ENCODE measurements at regions not wholly inside any gene's neighbourhood (a gene's known extent, or its start where the extent isn't known, plus 50 kb on each side); places are given as distances from the start of the nearest gene placed in this dataset.

DNA sequence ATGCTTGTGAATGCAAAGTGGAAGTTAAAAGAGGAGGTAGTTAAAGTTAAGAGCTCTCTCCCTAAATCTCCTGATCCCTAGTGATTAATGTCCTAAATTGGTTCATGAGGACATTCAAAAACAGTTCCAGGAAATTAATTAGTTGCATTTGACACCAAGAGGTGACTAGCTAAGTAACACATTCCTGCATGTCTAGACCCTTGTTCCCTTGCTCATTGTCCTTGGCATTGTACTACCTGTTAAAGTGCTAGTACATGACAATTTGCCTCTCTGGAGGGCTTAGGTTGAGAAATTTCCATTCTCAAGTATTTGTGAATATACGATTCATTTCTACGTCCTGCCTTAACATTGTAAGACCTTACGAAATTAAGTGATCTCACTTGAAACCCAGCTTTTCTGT is 278.6 kb upstream of the CDH10 start:
- Histone ChIP-seq H3K27ac (ENCODE audit: insufficient read depth, low read depth, low read length, poor library complexity, severe bottlenecking) (no peak overlapping the region), H3K4me1 (ENCODE audit: control insufficient read depth, insufficient read depth, low read length) (no peaks in the 10 kb centered on the region), H3K27me3 (ENCODE audit: control insufficient read depth, insufficient read depth, low read length, poor library complexity, severe bottlenecking) (no peaks in the 10 kb centered on the region), H3K4me3 (ENCODE audit: insufficient read depth, low read depth, low read length) (no peak overlapping the region), H3K36me3 (ENCODE audit: control insufficient read depth, insufficient read depth, low read length) (no peaks in the 10 kb centered on the region), H3K9me3 (ENCODE audit: control insufficient read depth, low read length) (no peaks in the 10 kb centered on the region)
- WGBS, 2 experiments, result 90 to 96% methylated on average over 3 of the region's 3 CpGs

DNA sequence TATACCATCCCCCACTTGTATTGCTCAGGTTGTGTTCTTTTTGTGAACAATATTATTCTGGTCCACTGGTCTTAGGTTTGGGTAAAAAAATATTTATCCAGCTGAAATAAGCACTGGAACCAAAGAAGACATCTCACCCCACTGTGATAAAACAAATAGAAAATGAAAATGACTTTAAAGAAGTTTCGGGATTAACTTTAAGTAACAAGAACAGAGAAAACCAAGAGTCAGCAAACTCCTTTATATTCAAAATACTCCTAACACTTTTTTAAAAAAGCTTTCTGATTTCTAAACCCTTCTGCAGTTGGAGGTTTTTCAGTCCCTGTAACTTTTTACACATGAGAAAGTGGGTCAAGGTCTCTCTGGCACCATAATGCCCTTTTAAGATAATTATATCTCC is 273.9 kb upstream of the CDH10 start:
- Histone ChIP-seq H3K4me1 (ENCODE audit: control insufficient read depth, insufficient read depth, low read length) (no peaks in the 10 kb centered on the region), H3K36me3 (ENCODE audit: control insufficient read depth, insufficient read depth, low read length) (no peaks in the 10 kb centered on the region), H3K4me3 (ENCODE audit: insufficient read depth, low read depth, low read length) (no peak overlapping the region), H3K9me3 (ENCODE audit: control insufficient read depth, low read length) (no peaks in the 10 kb centered on the region), H3K27ac (ENCODE audit: insufficient read depth, low read depth, low read length, poor library complexity, severe bottlenecking) (no peak overlapping the region), H3K27me3 (ENCODE audit: control insufficient read depth, insufficient read depth, low read length, poor library complexity, severe bottlenecking) (no peaks in the 10 kb centered on the region)
- WGBS, 2 experiments, result 100% methylated on average over 1 of the region's 1 CpG

DNA sequence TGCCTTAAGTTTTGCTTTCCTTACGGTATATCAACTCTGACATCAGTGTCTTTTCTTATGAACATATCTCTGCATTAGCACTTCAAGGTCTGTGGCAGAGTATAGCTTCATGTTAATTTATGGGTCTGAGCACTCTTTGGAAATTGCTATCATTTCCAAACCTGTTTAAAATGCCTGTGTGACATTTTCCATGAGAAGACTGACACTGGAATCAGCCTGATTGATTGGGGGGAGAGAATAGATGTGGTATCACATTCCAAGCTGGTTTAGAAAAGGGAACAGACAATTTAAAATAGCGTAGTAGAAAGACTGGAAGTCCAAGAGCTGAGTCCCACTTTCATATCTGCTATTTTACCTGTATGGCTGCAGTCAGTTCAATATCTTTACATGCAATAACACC is 272.1 kb upstream of the CDH10 start:
- Histone ChIP-seq H3K36me3 (ENCODE audit: control insufficient read depth, insufficient read depth, low read length) (no peaks in the 10 kb centered on the region), H3K4me3 (ENCODE audit: insufficient read depth, low read depth, low read length) (no peak overlapping the region), H3K27ac (ENCODE audit: insufficient read depth, low read depth, low read length, poor library complexity, severe bottlenecking) (no peak overlapping the region), H3K9me3 (ENCODE audit: control insufficient read depth, low read length) (no peaks in the 10 kb centered on the region), H3K27me3 (ENCODE audit: control insufficient read depth, insufficient read depth, low read length, poor library complexity, severe bottlenecking) (no peaks in the 10 kb centered on the region), H3K4me1 (ENCODE audit: control insufficient read depth, insufficient read depth, low read length) (no peaks in the 10 kb centered on the region)
- 93% methylated on average over 2 of the region's 2 CpGs for WGBS, 2 experiments

DNA sequence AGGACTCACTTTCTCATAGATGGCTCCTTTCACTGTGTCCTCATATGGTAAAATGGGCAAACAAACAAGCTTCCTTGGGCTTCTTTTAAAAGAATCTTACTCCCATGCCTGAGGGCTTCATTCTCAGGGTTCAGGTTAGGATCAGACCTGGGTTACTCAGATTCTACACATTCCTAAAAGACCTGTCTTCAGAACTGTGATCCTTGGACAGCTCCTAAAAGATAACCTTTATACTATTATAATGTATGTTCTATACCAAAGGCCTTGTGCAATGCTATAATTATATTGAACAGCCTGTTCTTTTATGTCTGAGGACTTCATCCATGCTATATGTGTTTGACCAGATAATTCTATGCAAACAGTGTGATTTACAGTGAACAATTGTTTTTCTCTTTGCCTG is 264.4 kb upstream of the CDH10 start:
- Histone ChIP-seq H3K9me3 (ENCODE audit: control insufficient read depth, low read length) (no peaks in the 10 kb centered on the region), H3K4me3 (ENCODE audit: insufficient read depth, low read depth, low read length) (no peak overlapping the region), H3K4me1 (ENCODE audit: control insufficient read depth, insufficient read depth, low read length) (no peaks in the 10 kb centered on the region), H3K27ac (ENCODE audit: insufficient read depth, low read depth, low read length, poor library complexity, severe bottlenecking) (no peak overlapping the region), H3K36me3 (ENCODE audit: control insufficient read depth, insufficient read depth, low read length) (no peaks in the 10 kb centered on the region), H3K27me3 (ENCODE audit: control insufficient read depth, insufficient read depth, low read length, poor library complexity, severe bottlenecking) (no peaks in the 10 kb centered on the region)

DNA sequence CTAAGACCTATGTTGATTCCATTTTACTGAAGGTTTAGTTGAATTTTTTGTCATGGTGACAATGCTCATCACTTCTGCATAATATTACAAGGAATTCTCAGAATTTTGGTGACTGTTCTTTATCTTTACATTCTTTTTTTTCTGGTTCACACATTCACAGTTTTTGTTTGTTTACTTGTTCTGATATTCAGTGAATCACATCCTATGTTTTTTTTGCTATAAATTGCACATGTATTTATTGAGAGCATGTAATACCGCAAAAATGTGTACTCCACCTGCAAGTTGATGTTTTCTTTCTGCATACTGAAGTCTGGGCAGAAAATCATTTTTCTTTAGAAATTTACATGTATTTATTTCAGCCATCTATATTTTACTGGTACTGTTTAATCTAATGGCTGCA is 261.9 kb upstream of the CDH10 start:
- Histone ChIP-seq H3K4me3 (ENCODE audit: insufficient read depth, low read depth, low read length) (no peak overlapping the region), H3K9me3 (ENCODE audit: control insufficient read depth, low read length) (no peaks in the 10 kb centered on the region), H3K27me3 (ENCODE audit: control insufficient read depth, insufficient read depth, low read length, poor library complexity, severe bottlenecking) (no peaks in the 10 kb centered on the region), H3K27ac (ENCODE audit: insufficient read depth, low read depth, low read length, poor library complexity, severe bottlenecking) (no peak overlapping the region), H3K4me1 (ENCODE audit: control insufficient read depth, insufficient read depth, low read length) (no peaks in the 10 kb centered on the region), H3K36me3 (ENCODE audit: control insufficient read depth, insufficient read depth, low read length) (no peaks in the 10 kb centered on the region)
- WGBS, 2 experiments, result 100% methylated on average over 1 of the region's 1 CpG; no CpG with 5 or more reads in 1 of the 2 experiments

DNA sequence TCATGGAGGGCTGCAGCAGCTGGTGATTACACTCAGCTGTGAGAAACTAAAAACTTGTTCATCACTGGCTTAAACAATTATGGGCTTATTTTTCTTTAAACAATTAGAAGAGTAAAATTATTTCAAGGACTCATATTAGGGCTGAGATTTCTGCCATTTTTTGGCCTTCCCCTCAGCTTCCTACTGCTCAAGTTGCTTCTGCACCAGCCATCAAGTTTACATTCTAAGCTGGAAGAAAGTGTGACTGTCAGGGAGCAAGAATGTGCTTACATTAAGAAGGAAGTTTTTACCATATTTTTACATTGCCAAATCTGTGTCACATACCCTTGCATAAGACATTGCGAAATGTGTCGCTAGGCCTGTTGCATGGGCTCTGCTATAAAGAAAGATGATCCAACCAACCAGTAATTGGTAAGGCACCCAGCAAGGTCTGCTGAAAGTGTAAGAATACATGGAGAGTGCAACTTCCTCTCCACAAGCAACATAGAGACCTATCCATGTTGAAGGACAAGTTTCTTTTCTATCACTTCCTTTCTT is 260.3 kb upstream of the CDH10 start:
- H3K27ac ChIP-seq (ENCODE audit: insufficient read depth, low read depth, low read length, poor library complexity, severe bottlenecking), result no peak overlapping the region
- no peak overlapping the region for H3K4me3 ChIP-seq (ENCODE audit: insufficient read depth, low read depth, low read length)
- H3K36me3 ChIP-seq (ENCODE audit: control insufficient read depth, insufficient read depth, low read length), result no peaks in the 10 kb centered on the region
- H3K4me1 ChIP-seq (ENCODE audit: control insufficient read depth, insufficient read depth, low read length), result no peaks in the 10 kb centered on the region
- 95 to 97% methylated on average over 2 of the region's 2 CpGs for WGBS, 2 experiments
- H3K27me3 ChIP-seq (ENCODE audit: control insufficient read depth, insufficient read depth, low read length, poor library complexity, severe bottlenecking), result no peaks in the 10 kb centered on the region
- no peaks in the 10 kb centered on the region for H3K9me3 ChIP-seq (ENCODE audit: control insufficient read depth, low read length)

DNA sequence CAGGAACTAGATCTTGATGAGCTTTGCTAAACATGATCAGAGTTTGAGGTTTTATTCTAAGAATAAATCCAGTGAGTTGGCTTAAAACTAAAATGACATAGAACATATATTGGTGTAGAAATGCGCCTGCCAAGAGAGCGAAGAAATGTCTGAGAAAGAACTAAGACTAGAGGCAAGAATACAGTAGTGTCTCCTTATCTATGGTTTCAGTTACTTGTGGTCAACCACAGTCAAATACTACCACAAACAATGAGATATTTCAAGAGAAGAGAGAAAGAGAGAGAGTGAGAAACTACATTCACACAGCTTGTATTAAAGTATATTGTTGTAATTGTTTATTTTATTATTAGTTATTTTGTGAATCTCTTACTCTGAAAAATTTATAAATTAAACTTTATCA is 254.4 kb upstream of the CDH10 start:
- Histone ChIP-seq H3K4me1 (ENCODE audit: control insufficient read depth, insufficient read depth, low read length) (no peaks in the 10 kb centered on the region), H3K27ac (ENCODE audit: insufficient read depth, low read depth, low read length, poor library complexity, severe bottlenecking) (no peak overlapping the region), H3K27me3 (ENCODE audit: control insufficient read depth, insufficient read depth, low read length, poor library complexity, severe bottlenecking) (no peaks in the 10 kb centered on the region), H3K36me3 (ENCODE audit: control insufficient read depth, insufficient read depth, low read length) (no peaks in the 10 kb centered on the region), H3K4me3 (ENCODE audit: insufficient read depth, low read depth, low read length) (no peak overlapping the region), H3K9me3 (ENCODE audit: control insufficient read depth, low read length) (no peaks in the 10 kb centered on the region)
- 95% methylated on average over 2 of the region's 2 CpGs; no CpG with 5 or more reads in 1 of the 2 experiments for WGBS, 2 experiments

DNA sequence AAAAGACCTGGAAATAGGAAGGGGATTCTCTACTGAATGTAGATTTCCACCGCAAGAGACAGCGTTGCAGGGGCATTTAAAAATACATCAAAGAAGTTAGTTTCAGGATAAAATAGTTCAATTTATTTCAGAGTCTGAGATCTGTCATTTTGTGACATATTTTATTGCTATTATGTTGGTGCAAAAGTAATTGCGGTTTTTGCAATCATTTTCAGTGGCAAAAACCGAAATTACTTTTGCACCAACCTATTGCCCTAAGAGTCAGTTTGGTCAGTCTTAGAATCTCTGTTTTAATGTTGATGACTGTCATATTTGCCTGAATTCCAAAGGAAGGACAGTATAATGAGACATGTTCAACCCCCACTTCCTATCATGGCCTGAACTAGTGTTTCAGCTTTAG is 219.5 kb upstream of the CDH10 start:
- H3K27ac ChIP-seq (ENCODE audit: insufficient read depth, low read depth, low read length, poor library complexity, severe bottlenecking), result no peak overlapping the region
- no peaks in the 10 kb centered on the region for H3K4me1 ChIP-seq (ENCODE audit: control insufficient read depth, insufficient read depth, low read length)
- H3K4me3 ChIP-seq (ENCODE audit: insufficient read depth, low read depth, low read length), result no peak overlapping the region
- H3K36me3 ChIP-seq (ENCODE audit: control insufficient read depth, insufficient read depth, low read length), result no peaks in the 10 kb centered on the region
- no peaks in the 10 kb centered on the region for H3K9me3 ChIP-seq (ENCODE audit: control insufficient read depth, low read length)
- H3K27me3 ChIP-seq (ENCODE audit: control insufficient read depth, insufficient read depth, low read length, poor library complexity, severe bottlenecking), result no peaks in the 10 kb centered on the region
- 96 to 97% methylated on average over 4 of the region's 4 CpGs for WGBS, 2 experiments

DNA sequence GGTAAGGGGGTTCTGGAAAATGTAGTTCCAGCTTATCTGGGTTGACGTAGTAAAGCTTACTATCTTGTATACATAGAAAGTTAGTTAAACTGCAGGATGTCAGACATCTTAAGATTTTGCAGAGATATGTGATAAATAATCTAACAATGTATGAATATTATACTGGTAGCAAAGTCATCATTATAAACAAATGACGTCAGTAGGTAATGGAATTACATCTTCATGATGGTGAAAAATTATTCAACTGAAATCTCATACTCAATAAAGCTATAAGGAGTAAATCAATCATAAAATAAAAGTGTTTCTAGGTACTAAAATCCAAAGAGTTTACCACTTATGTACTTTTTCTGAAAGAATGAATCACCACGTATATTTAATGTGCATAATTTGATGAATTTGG is 217.3 kb upstream of the CDH10 start:
- H3K27me3 ChIP-seq (ENCODE audit: control insufficient read depth, insufficient read depth, low read length, poor library complexity, severe bottlenecking), result no peaks in the 10 kb centered on the region
- H3K36me3 ChIP-seq (ENCODE audit: control insufficient read depth, insufficient read depth, low read length), result no peaks in the 10 kb centered on the region
- H3K4me3 ChIP-seq (ENCODE audit: insufficient read depth, low read depth, low read length), result no peak overlapping the region
- H3K4me1 ChIP-seq (ENCODE audit: control insufficient read depth, insufficient read depth, low read length), result no peaks in the 10 kb centered on the region
- H3K27ac ChIP-seq (ENCODE audit: insufficient read depth, low read depth, low read length, poor library complexity, severe bottlenecking), result no peak overlapping the region
- no peaks in the 10 kb centered on the region for H3K9me3 ChIP-seq (ENCODE audit: control insufficient read depth, low read length)
- 31% methylated on average over 1 of the region's 3 CpGs; no CpG with 5 or more reads in 1 of the 2 experiments for WGBS, 2 experiments

DNA sequence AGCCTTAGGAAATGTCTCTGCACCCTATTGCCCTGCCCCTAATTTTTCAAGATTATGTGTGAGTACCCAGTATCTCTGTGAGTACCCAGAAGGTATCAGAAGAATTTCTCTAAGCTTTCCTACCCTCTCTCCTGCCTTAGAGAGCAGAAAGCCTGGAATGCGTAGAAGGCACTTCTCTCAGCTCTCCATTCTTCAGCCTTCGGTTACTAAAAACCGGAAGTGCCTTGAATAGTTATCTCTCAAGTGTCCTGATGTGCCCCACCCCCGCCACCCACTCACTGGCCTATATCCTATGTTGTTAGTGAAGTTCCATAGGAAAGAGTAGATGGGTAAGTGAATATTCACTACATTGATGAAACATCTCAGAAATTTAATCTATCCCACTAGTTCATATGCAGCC is 210.7 kb upstream of the CDH10 start:
- Histone ChIP-seq H3K27ac (ENCODE audit: insufficient read depth, low read depth, low read length, poor library complexity, severe bottlenecking) (no peak overlapping the region), H3K36me3 (ENCODE audit: control insufficient read depth, insufficient read depth, low read length) (no peaks in the 10 kb centered on the region), H3K27me3 (ENCODE audit: control insufficient read depth, insufficient read depth, low read length, poor library complexity, severe bottlenecking) (no peaks in the 10 kb centered on the region), H3K9me3 (ENCODE audit: control insufficient read depth, low read length) (no peaks in the 10 kb centered on the region), H3K4me3 (ENCODE audit: insufficient read depth, low read depth, low read length) (no peak overlapping the region), H3K4me1 (ENCODE audit: control insufficient read depth, insufficient read depth, low read length) (no peaks in the 10 kb centered on the region)
- WGBS, 2 experiments, result 71 to 80% methylated on average over 3 to 4 of the region's 4 CpGs

DNA sequence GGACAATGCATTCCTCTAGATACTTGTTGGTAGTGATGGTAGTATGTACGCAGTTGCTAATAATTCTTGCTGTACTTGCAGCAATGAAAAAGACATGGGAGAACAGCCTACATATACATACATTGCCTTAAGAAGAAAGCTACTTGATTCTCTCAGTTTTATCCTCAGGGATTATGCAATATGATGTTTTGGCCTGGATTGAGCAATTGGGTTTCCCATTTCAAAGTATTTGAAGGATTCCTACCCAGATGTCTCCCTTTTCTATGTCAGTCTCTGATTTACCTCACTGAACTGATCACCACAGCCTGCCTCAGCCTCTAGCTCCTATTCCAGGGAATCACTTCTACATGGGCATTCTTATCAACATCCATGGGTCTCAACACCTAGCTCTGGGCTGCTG is 210.1 kb upstream of the CDH10 start:
- H3K27me3 ChIP-seq (ENCODE audit: control insufficient read depth, insufficient read depth, low read length, poor library complexity, severe bottlenecking), result no peaks in the 10 kb centered on the region
- H3K9me3 ChIP-seq (ENCODE audit: control insufficient read depth, low read length), result no peaks in the 10 kb centered on the region
- no peak overlapping the region for H3K4me3 ChIP-seq (ENCODE audit: insufficient read depth, low read depth, low read length)
- H3K4me1 ChIP-seq (ENCODE audit: control insufficient read depth, insufficient read depth, low read length), result no peaks in the 10 kb centered on the region
- no peaks in the 10 kb centered on the region for H3K36me3 ChIP-seq (ENCODE audit: control insufficient read depth, insufficient read depth, low read length)
- H3K27ac ChIP-seq (ENCODE audit: insufficient read depth, low read depth, low read length, poor library complexity, severe bottlenecking), result no peak overlapping the region
- WGBS, 2 experiments, result 86 to 89% methylated on average over 1 of the region's 1 CpG

Data from ectodermal cell (in vitro differentiated cells).